Right lobe of liver (tissue), 4 donors: ENCODE measurements at regions not wholly inside any gene's neighbourhood (a gene's known extent, or its start where the extent isn't known, plus 50 kb on each side); places are given as distances from the start of the nearest gene placed in this dataset.

ENCODE experiments used
- CTCF ChIP-seq, 4 donors: fragments of 200-600 bp in 3 of 4; fragments of 450-650 bp in 1 of 4; IDR thresholded peaks; one replicate each; pipeline versions ENCODE4 v1.5.1 to v1.8.0; 2016 to 2022; ENCODE audit warnings: antibody characterized with exemption in 4 of 4, mild to moderate bottlenecking in 2 of 4
- POLR2A ChIP-seq: fragments of 450-650 bp; IDR thresholded peaks from one replicate; pipeline ENCODE4 v1.6.1; 2017; ENCODE audit warnings: antibody characterized with exemption, mild to moderate bottlenecking
- donor health status: DM: no; HTN: no; CAD: no.
- donor health status: DM: no; HTN: no; CAD: no.
- donor health status: DM: no; HTN: yes; CAD: no.

GRCh38 chr4:24666316-24666715 is 82.0 kb upstream of the DHX15 start:
- no peak for TF ChIP-seq POLR2A
- TF ChIP-seq CTCF (IDR thresholded peaks at IDR 0.05) = no peak
